ENCODE measurements at regions not wholly inside any gene's neighbourhood (a gene's known extent, or its start where the extent isn't known, plus 50 kb on each side); places are given as distances from the start of the nearest gene placed in this dataset.

DNA sequence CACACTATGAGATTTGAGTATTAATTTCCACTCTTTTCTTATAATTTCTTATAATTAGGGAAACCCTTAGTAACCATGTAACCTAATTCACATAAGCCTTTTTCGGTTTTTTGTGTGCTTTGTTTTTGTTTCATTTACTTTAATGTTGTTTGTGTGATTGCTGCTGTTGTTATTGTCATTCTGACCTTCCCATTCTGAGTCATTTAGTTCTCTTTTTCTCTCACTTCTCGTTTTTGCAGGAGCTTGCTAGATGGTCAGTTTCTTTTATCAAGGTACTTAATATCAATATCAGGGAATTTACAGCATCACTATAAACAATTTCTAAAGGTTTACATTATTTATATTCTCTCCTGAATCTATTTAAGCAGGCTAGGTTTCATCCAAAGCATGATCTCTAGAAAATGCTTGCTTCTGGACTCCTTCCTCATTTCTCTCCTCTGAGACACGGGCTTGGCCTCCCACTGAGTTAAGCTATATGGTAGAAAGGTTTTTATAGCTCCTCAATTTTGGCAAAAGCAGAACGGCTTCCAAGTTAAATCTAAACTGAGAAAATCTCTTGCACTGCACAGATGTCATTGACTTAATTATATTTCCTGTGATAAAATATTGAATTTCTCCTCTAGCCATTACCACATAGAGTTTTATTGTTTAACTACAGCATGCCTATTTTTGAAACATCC, 534.2 kb downstream of the NSUN3 start:
- no peak for TF ChIP-seq CTCF (IDR thresholded peaks at IDR 0.05; ENCODE audit: insufficient read depth, low read depth, low read length, missing control alignments)
- no peak for DNase-seq (ENCODE audit: low read depth)
- no peak overlapping the region for H3K4me3 ChIP-seq (ENCODE audit: low read length)

- no peak for TF ChIP-seq CTCF (IDR thresholded peaks at IDR 0.05; ENCODE audit: insufficient read depth, low read depth, low read length, missing control alignments)
- DNase-seq (ENCODE audit: low read depth): no peak
Observed at GRCh38 chr3:94607778-94608177, 544.9 kb downstream of the NSUN3 start.

DNA sequence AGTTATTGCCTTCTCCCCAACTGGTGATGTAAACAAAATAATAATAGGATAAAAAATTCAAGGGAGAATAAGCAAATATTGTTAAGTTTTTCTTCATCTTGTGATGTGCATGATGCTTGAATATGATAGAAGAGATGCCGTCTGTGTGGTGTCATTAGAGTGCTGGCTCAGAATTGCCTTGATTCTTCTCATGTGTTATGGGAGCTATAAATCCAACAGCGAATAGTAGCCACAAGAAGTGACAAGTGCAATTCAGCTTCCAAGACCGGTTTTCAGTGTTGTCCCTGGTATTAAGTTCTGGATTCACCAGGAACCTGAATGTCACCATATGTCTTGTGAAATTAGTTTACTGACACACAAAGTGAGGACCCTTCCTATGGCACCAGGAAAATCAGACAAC, 547.0 kb downstream of the NSUN3 start:
- no peak for DNase-seq (ENCODE audit: low read depth)
- no peak for TF ChIP-seq CTCF (IDR thresholded peaks at IDR 0.05; ENCODE audit: insufficient read depth, low read depth, low read length, missing control alignments)

More at GRCh38 chr3:94607778-94608177, 544.9 kb downstream of the NSUN3 start:
- H3K4me3 ChIP-seq (ENCODE audit: low read length): no peak overlapping the region

DNA sequence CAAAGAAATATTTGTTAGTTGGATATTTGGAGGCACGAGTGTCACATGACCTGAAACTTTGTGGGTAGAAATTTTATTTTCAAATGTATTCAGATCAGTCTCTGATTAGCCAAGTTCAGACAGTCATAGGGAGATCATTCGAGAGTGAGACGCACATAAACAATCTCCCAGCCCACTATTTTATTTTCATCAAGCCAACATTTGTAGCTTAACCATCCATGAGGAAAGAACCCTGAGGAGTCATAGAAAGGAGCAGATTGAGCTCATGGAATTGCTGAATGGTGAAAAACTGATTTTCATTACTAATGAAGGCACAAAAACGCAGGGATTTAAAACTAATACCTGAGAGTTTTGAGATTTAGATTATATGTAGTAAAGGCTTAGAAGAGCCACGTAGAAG, 548.7 kb downstream of the NSUN3 start:
- TF ChIP-seq CTCF (IDR thresholded peaks at IDR 0.05; ENCODE audit: insufficient read depth, low read depth, low read length, missing control alignments): no peak
- H3K4me3 ChIP-seq (ENCODE audit: low read length): no peak overlapping the region
- DNase-seq (ENCODE audit: low read depth): no peak

More for the DNA sequence above, 547.0 kb downstream of the NSUN3 start:
- no peak overlapping the region for H3K4me3 ChIP-seq (ENCODE audit: low read length)

DNA sequence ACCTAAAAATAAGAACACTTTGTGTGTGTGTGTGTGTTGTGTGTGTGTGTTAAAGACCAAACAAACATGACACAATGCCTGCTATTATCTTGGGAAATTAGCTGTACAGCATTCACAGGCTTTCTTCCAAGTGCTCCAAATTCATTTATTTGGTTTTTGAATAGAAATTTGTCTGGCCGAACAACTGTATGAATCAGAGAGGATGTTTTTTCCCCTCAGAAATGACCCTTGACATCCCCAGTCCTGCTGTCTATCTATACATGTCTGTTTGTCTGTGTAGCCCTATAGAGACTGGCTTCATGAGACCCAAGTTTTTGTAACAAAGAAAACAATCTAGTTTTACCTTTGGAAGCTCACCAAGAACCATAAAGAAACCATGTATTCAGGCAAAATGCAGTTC, 549.8 kb downstream of the NSUN3 start:
- no peak for TF ChIP-seq CTCF (IDR thresholded peaks at IDR 0.05; ENCODE audit: insufficient read depth, low read depth, low read length, missing control alignments)
- H3K4me3 ChIP-seq (ENCODE audit: low read length): no peak overlapping the region
- DNase-seq (ENCODE audit: low read depth): no peak

- no peak for DNase-seq (ENCODE audit: low read depth)
- no peak overlapping the region for H3K4me3 ChIP-seq (ENCODE audit: low read length)
- TF ChIP-seq CTCF (IDR thresholded peaks at IDR 0.05; ENCODE audit: insufficient read depth, low read depth, low read length, missing control alignments): no peak
Observed at GRCh38 chr3:94614192-94614591, 551.3 kb downstream of the NSUN3 start.

All from epithelial cell of esophagus (primary cell).